ENCODE measurements at regions not wholly inside any gene's neighbourhood (a gene's known extent, or its start where the extent isn't known, plus 50 kb on each side); places are given as distances from the start of the nearest gene placed in this dataset.

GRCh38 chr3:59310736-59311135 lies 260.9 kb upstream of the CFAP20DC start:
- TF ChIP-seq, protein P1, sequence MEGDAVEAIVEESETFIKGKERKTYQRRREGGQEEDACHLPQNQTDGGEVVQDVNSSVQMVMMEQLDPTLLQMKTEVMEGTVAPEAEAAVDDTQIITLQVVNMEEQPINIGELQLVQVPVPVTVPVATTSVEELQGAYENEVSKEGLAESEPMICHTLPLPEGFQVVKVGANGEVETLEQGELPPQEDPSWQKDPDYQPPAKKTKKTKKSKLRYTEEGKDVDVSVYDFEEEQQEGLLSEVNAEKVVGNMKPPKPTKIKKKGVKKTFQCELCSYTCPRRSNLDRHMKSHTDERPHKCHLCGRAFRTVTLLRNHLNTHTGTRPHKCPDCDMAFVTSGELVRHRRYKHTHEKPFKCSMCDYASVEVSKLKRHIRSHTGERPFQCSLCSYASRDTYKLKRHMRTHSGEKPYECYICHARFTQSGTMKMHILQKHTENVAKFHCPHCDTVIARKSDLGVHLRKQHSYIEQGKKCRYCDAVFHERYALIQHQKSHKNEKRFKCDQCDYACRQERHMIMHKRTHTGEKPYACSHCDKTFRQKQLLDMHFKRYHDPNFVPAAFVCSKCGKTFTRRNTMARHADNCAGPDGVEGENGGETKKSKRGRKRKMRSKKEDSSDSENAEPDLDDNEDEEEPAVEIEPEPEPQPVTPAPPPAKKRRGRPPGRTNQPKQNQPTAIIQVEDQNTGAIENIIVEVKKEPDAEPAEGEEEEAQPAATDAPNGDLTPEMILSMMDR (conservative IDR thresholded peaks at IDR 0.05; ENCODE audit: low read depth, low read length), result no peak
- no peak for TF ChIP-seq EZH2 (IDR thresholded peaks at IDR 0.05; ENCODE audit: borderline replicate concordance, low read depth, low read length, poor library complexity, severe bottlenecking)
